HG03442 (cell line): ENCODE measurements at regions not wholly inside any gene's neighbourhood (a gene's known extent, or its start where the extent isn't known, plus 50 kb on each side); places are given as distances from the start of the nearest gene placed in this dataset.

ENCODE experiments used
- ATAC-seq: cut with Tn5 transposase; IDR thresholded peaks from one replicate; pipeline ENCODE4 v1.9.1; 2021; ENCODE audit warnings: mild to moderate bottlenecking, moderate library complexity; ENCODE audit not compliant: unreplicated experiment

DNA sequence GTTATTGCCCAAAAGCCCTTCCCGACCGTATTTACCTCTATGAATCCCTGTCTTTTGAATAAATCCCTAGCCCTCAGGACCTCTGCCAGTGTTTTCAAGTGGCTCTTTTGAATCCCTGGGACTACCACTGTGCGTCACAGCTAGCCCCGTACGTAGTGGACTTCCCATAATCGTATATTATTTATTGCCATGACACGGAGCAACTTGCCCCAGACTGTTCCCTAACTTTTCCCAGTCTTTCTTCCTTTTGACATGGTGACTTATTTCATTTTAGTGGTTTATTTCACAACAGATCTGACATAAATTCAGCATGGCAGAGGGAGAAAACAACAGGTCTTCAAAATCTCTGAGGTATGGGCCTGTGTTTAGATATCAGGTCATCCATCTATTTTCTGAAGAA, 318.6 kb upstream of the KLF6 start:
- ATAC-seq, result no peak

DNA sequence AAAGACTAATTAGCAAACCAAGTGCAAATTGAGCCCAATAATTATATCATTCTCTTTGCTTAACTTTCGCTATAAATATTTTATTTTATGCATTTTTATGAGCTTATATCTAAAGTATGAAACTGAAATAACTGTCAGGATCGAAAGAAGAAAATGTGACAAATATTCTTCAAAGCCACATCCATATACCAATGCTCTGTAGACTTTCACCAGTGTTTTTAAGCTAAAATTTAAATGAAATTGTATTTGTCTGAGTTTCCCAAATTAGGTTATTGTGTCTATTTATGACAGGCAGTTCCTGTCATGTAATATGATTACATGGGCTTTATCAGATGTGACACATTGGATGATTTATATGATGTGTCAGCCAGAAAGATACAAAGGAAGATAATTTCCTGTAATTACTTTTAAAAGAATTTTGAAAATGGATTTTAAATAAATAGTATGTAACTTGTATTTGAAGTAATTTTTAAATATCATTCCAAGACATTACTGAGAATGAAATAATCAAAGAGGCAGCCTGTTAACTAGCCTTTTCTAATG, 317.9 kb upstream of the KLF6 start:
- no peak for ATAC-seq

DNA sequence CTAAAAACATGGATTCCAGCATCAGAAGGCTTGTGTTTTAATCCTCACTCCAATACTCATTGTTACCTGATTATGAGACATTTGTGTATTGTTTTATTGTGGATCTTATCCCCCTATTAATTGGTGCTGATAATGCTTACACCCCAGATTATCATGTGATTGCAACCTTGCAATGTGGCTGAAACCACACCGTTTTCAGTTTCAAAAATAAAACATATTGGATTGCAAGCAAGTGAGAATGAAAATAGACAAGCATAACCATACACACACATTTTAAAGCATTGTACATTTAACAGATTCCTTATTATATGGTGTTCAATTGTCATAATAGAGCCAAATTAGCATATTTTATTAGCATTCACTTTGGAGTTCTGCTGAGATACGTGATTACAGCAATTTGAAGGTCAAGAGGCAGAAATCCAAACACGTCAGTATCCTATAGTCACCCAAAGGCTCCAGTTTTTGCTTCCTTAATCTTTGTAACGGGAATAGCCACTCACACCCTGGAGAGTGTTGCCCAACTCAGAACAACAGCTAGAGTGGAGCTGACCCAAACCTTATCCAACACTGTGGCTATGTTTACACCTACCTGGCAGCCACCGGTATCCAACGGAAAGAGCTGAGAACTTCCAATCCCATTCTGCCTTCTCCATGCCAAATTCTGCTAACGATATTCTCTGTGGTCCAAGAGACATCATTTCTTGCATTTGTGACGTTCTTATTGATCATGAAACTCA, 317.1 kb upstream of the KLF6 start:
- ATAC-seq, result peak; percentile 75

DNA sequence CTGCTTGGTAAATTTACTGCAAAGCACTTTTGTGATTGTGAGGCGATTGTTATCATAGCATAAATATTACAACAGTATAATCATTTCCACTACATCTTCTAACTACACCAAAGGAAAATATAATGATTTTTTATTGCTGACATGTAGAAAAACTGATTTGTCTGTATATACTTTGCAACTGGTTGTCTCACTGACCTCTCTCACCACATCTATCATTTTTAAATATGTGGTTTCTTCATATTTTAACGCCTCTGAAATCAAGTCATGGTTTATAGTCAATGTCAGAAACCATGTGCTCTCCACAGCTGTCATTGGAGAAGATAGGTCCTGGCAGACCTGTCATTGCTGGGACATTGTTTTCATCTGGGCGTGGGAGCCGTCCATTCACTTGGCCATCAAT, 315.4 kb upstream of the KLF6 start:
- no peak for ATAC-seq

DNA sequence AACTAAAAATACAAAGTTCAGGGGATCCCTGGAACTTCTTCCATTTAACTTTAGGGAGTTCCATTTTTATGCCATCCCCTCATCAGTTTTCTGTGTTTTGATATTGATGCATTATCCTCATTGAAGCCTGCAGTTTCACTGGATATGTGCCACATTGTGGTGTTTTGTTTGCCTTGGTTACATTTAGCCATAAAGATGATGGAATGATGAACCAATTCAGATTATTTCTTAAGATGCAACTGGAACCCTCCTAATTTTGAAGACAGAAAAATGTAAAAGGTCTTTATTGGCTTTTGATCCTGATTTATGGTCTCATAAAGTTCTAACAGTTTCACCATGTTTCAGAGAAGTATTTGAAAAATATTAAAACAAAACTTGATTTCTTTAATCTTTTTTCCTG, 314.2 kb upstream of the KLF6 start:
- no peak for ATAC-seq

DNA sequence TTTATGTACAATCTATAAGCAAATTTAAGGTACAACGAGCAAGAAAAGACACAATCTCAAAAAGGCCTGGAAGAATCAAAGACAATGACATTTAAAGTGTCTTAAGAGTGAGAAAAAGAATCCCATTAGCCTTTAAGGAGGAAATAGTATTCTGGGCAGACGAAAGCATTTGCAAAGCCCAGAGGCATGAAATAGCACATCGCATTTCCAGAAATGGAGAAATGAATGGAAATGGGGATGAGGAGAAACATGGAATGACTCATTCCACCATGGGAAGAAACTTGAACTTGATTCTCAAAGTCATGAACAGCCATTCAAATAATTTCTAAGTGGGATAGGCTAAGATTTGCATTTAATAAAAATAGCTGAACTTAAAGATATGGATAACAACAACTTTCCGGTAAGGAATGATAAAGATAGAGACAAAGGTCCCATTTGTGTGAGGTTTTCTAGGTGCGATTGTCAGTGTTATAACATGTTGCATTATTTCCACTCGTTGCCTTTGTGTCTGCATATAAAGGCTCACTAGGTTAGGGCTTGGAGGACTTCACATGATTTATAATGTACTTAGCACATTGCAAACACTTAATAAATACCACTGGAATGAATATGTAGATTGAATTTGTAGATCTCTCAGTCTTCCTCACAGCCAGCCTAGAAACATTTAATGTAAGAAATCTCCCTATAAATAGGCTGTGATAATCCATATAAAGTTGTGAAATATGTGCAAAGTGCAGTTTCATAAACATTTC, 310.3 kb upstream of the KLF6 start:
- ATAC-seq, result no peak

DNA sequence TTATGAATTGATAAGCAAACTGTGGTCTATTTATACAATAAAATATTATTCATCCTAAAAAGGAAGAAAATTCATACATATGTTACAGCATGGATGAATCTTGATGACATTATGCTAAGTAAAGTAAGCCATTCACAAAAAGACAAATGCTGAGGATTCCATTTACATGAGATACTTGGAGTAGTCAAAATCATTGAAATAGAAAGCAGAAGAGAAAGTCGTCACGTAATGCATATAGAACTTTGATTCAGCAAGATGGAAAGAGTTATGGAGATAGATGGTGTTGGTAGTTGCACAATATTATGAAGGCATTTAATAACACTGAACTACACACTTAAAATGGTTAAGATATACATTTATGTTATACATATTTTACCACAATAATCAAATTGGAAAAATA, 309.7 kb upstream of the KLF6 start:
- ATAC-seq, result no peak

DNA sequence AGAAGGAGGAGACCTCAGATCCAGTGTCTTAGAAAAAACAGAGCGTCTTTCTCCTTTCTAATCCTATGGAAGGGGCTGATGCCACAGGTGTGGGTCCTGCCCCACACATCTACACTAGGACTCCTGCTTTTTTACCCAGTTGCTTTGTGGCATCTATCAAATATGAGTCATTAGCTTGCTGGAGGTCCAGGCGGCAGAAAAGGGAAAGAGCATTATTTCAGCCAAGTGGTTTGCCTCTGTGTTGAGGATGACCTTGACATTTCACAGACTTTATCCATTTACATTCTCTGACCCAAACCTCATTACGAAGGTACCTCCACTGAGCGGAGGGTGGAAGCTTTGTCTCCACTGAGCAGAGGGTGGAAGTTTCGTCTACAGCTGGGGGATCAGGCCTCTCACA, 308.4 kb upstream of the KLF6 start:
- no peak for ATAC-seq

DNA sequence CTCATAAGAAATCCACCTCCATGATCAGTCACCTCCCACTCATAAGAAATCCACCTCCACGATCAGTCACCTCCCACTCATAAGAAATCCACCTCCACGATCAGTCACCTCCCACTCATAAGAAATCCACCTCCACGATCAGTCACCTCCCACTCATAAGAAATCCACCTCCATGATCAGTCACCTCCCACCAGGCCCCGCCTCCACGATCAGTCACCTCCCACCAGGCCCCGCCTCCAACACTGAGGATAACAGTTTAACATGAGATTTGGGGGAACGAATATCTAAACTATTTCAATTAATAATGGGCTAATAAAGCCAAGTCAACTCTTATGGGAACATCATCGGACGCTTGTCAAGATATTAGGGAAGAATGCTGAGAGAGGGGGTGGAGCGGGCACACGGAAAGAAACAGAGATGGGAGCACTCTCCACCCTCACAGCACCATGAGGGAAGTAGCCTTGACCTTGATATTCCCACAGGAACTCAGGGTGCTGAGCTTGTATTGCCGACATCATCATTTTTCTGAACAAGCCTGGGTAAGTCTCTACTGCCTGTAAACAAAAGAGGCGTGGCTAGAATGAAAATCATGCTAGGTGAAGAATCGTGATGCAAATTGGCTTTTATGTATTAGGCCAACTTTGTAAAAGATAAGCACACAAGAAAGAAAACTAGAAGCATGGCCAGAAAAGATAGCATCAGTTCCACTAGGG, 303.5 kb upstream of the KLF6 start:
- no peak for ATAC-seq

DNA sequence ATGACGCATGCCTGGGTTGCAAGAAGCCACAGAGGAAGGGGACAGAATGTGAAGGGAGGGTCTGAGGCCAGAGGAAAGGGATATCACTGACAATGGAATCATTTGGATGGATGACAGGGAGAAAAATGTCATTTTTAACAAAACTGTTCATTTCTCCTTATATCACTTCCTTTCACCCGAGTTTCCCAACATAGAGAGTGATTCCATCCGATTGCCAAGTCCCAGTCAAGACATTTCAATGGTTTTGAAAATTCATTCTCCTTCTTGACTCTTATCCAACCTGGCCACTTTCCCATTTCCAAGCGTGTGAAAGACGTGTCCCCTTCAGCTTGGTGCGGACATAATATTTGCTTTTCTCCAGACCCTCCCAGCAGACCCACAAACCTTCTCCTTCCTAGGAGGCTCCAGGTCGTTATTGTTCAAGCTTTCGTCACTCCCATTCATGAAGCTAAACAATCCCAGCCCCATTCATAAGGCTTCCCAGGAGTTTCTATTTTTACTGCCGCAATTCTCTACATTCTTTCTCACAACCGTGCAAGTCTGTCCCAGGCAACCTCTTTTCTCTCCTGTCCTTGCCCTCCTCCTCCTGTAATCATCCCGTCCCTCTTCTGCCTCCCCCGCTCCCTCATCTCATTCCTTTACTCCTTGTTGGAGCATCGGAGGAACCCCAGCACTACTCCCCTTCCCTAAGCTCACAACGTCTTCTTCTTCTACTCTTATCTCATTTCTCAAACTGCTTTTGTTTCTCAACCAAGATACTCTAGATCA, 301.3 kb upstream of the KLF6 start:
- no peak for ATAC-seq

DNA sequence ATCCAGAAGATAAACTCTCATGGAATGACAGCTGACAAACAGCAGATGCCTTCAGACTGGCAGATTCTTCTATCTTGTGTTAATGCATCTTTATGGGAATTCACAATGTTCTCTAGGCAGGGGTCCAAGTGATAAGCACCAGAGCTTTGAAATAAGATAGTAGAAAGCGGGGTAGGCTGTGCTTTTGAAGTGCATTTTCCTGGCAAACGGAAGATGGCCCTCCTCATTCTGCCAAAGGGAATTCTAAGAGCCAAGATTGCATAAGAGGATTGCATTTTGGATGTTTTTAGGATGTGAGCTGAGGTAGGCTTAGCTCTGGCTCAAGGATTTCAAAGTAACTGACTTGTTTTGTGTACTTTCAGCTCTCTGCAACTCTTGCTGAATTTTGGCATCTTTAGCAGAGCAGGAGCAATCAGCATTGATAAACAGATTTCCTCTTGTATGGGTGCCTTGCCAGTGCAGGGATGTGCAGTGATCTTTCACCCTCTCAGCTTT, 298.5 kb upstream of the KLF6 start:
- no peak for ATAC-seq

DNA sequence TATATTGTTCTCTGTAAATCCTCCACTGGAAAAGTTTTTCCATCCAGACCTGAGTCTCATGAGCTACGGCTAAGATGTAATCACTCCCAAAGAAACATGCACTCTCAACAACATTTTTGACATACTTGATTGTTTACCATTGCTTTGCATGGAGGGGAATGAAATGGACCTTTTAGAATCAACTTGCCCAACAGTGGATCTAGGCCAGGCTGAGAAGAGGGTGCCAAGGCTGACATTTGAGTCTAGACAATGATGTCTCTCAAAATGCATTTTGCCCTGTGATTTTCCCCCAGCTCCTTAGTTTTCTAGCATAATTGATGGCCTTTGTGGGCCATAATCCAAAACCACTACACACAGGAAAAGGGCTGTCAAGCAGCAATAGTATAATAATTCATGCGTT, 297.9 kb upstream of the KLF6 start:
- no peak for ATAC-seq

DNA sequence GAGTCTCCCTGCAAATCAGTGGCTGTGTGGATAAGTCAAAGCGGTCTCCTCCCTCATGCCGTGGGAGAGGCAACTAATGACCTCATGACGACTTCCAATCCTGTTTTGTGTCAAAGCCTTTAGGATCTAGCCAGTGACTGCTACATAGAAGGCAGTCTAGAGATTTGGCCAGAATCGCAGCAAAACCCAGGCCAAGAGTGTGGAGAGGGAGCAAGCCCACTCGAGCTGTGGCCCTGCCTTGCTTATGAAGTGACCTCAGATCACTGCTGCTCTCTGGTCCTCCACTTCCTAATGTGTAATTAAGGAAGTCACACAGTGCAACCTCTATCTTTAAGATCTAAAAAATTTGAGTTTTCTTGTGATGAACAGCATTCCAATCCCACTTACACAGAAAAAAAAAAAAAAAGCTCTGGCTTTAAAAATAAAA, 296.7 kb upstream of the KLF6 start:
- ATAC-seq, result no peak

DNA sequence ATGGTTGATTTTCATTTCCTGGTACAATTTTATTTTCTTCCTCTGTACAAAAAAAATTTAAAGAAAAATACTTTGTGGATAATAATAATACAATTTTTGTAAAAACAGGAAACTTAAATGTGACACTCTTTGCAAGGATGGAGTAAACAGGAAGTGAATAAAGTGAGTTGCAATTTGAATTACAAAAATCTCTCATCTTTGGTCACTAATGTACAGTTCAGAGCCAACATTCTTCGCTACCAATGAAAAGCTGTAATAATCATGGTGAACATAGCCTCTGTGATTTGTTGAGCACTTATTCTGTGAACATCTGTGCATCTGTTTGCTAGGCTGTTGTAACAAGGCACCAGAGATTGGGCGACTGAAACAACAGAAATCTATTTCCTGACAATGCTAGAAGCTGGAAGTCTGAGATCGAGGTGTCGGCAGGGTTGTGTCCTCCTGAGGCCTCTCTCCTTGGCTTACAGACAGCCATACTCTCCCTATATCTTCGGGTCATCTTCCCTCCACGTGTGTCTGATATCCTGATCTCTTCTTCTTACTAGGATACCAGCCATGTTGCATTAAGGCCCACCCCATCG, 295.3 kb upstream of the KLF6 start:
- no peak for ATAC-seq

DNA sequence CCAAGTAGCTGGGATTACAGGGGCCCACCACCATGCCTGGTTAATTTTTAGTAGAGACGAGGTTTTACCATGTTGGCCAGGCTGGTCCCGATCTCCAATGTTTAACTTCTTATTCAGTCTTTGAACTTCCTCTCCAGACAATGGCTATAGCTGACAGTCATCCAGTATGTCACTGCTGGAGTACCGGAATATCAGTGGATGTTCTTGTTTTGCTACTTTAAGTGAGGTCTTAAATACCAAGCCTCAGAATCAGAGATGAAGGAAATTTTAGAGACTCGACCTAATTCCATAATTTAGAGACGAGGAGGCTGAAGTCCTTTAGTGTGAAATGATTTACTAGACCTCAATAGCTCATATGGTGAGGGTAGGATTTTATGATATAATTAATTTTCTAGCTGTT, 294.8 kb upstream of the KLF6 start:
- no peak for ATAC-seq

DNA sequence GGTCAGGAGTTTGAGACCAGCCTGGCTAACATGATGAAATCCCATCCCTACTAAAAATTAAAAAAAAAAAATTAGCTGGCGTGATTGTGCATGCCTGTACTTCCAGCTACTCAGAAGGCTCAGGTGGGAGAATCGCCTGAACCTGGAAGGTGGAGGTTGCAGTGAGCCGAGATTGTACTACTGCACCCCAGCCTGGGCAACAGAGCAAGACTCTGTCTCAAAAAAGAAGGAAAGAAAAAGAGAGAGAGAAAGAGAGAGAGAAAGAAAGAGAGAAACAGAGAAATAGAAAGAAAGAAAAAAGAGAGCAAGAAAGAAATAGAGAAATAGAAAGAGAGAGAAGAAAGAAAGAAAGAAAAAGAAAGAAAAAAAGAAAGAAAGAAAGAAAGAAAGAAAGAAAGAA, 292.8 kb upstream of the KLF6 start:
- no peak for ATAC-seq

DNA sequence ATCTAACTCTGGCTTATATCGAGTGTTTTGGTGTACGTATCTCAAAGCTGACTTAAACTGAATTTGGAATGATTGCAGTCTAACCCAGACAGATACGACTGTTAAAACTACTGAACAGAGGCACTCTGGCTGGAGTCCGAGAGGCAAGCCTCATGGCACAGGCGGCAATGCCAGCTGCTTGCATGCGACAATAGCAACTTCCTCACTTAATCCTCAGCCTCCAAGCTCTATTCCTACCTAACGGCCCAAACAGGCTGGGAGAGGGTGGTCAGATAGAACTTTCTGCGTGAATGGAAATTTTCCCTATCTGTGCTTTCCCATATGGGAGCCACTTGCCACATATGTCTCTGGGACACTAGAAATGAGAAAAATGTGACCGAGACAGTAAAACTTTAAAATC, 292.0 kb upstream of the KLF6 start:
- no peak for ATAC-seq

DNA sequence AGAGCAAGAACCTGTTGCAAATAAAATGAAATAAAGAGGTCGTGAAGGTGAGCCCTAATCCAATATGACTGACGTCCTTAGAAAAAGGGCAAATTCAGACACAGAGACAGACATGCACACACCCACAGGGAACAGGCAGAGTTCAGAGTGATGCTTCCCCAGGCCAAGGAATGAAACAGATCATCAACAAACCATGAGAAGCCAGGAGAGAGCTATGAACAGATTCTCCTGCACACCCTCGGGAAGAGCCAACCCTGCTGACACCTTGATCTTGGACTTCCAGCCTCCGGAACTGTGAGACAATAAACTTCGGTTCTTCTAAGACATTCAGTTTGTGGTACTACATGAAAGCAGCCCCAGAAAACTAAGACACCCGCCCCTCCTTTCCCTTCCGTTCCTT, 290.4 kb upstream of the KLF6 start:
- no peak for ATAC-seq

DNA sequence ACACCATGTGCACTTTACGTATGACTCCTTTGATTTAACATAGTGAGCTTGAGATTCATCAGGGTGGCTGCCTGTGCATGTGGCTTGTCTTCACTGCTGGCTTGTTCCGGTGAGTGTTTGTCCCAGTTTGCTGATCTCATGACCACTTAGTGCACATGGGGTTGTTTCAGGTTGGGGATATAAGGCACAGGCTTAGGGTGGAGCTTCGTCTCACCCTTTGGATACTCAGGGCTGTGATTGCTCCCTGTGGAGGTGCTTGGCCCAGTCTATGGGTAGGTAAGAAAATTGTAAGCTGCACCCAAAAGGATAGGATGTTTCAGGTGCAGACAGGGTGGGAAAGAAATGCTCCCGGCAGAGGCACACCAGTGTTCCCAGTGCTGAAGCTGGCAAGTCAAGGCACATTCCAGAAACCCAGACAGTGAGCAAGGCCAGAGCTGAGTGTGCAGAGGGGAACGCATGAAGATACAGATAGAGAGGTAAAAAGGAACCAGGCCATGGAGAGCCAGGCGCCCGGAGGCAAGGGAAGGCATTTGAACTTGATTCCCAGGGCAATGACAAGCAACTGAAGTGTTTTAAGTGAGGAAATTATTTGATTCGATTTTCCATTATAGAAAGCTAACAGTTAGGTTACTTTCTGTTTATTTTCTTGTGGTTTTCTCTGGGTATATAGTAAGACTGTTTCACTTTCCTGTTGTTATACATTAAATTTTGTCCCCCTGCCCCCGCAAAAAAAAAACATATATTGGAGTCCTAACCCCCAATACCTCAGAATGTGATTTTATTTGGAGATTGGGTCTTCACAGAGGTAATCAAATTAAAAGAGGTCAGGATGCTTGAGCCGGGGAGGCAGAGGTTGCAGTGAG, 289.8 kb upstream of the KLF6 start:
- no peak for ATAC-seq

DNA sequence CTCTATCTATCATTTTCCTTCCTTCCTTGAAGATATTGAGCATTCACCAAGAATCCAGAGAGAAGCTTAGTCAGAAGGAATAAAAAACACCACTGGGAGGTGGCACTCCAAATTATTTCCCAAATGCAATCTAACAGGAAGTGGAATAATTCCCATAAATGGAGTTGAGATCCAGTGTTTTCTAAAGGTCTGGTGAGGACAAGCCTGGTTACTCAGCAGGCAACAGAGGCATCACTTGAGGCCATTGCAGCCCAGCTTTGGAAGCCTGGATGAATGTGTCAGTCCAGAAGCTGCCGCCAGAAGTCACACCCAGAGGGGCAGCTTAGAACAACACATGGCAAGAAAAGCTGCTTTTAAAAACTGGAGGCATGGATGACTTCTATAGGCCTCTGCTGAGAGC, 288.9 kb upstream of the KLF6 start:
- no peak for ATAC-seq
